ENCODE measurements at regions not wholly inside any gene's neighbourhood (a gene's known extent, or its start where the extent isn't known, plus 50 kb on each side); places are given as distances from the start of the nearest gene placed in this dataset.

DNA sequence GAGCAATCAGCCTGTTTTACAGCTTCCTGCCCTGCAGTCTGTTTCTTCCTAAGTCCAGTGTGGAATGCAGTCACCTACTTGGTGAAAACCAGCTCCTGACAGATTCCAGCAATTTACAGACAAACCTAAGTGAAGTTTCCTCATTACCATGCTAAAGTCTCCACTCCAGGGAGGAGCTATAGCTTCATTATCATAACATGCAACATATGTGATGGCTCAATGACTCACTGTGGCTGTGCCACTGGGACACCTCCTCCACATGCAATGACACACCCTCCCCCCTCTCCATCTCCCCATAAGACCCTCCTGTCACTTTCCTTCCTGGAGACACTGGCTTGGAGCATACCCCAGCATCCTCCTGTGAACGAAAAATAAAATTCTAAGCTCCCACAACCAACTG lies 125.2 kb downstream of the MAP3K21 start:
- no peak overlapping the region for H3K9ac ChIP-seq (ENCODE audit: insufficient read depth in 1 of 2, low read depth in 2 of 2, low read length in 2 of 2)
- H3K4me3 ChIP-seq, result no peak overlapping the region
- CTCF ChIA-PET (ENCODE audit: low intra/inter-chr PET ratio), result no interaction called here
- 11% methylated on average over 1 of the region's 1 CpG for WGBS (ENCODE audit: insufficient coverage, low coverage, missing lambda C conversion rate)
- H3K27ac ChIP-seq (ENCODE audit: extremely low read depth, low read depth, low read length), result no peak overlapping the region
- no peaks in the 10 kb centered on the region for H3K36me3 ChIP-seq (ENCODE audit: control insufficient read depth, insufficient read depth, low read length)
- POLR2A ChIA-PET, result interaction anchor here (1.1 kb wide), 1 partner anchor 16 kb away, joined by 3 read pairs; no protein-coding TSS in a partner anchor
- no peaks in the 10 kb centered on the region for H3K9me1 ChIP-seq (ENCODE audit: control insufficient read depth, insufficient read depth, low read length)
- TF ChIP-seq EP400 (IDR thresholded peaks at IDR 0.05) (no peak), ZFP30 (CRISPR knock-in tag; IDR thresholded peaks at IDR 0.05; ENCODE audit: borderline replicate concordance) (no peak), FOXJ2 (tag; IDR thresholded peaks at IDR 0.05) (no peak), PKNOX1 (IDR thresholded peaks at IDR 0.05) (no peak), ZNF695 (CRISPR knock-in tag; IDR thresholded peaks at IDR 0.05) (no peak), PHTF2 (CRISPR knock-in tag; IDR thresholded peaks at IDR 0.05) (no peak), CSDE1 (IDR thresholded peaks at IDR 0.05) (no peak), ELF4 (CRISPR knock-in tag; IDR thresholded peaks at IDR 0.05) (no peak), SMAD1 (IDR thresholded peaks at IDR 0.05; ENCODE audit: low read depth, low read length, partially characterized antibody) (no peak), JUND (IDR thresholded peaks at IDR 0.05; ENCODE audit: borderline replicate concordance, low read depth, low read length) (no peak), JUND (tag; IDR thresholded peaks at IDR 0.05; ENCODE audit: borderline replicate concordance, low read depth, low read length) (no peak), HNRNPUL1 (IDR thresholded peaks at IDR 0.05; ENCODE audit: low read length) (no peak), NFE2 (IDR thresholded peaks at IDR 0.05; ENCODE audit: low read depth) (no peak), CCAR2 (IDR thresholded peaks at IDR 0.05; ENCODE audit: low read depth, low read length) (no peak), ZNF436 (CRISPR knock-in tag; IDR thresholded peaks at IDR 0.05) (no peak), MAFK (IDR thresholded peaks at IDR 0.05; ENCODE audit: low read length) (no peak), CBFA2T3 (IDR thresholded peaks at IDR 0.05) (no peak), TGIF2 (CRISPR knock-in tag; IDR thresholded peaks at IDR 0.05) (no peak), NELFE (IDR thresholded peaks at IDR 0.05; ENCODE audit: insufficient read depth, insufficient read length) (no peak)
- TF ChIP-seq, protein P1, sequence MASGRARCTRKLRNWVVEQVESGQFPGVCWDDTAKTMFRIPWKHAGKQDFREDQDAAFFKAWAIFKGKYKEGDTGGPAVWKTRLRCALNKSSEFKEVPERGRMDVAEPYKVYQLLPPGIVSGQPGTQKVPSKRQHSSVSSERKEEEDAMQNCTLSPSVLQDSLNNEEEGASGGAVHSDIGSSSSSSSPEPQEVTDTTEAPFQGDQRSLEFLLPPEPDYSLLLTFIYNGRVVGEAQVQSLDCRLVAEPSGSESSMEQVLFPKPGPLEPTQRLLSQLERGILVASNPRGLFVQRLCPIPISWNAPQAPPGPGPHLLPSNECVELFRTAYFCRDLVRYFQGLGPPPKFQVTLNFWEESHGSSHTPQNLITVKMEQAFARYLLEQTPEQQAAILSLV (tag; IDR thresholded peaks at IDR 0.05), result no peak
- TF ChIP-seq, protein P2, sequence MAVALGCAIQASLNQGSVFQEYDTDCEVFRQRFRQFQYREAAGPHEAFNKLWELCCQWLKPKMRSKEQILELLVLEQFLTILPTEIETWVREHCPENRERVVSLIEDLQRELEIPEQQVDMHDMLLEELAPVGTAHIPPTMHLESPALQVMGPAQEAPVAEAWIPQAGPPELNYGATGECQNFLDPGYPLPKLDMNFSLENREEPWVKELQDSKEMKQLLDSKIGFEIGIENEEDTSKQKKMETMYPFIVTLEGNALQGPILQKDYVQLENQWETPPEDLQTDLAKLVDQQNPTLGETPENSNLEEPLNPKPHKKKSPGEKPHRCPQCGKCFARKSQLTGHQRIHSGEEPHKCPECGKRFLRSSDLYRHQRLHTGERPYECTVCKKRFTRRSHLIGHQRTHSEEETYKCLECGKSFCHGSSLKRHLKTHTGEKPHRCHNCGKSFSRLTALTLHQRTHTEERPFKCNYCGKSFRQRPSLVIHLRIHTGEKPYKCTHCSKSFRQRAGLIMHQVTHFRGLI (CRISPR knock-in tag; IDR thresholded peaks at IDR 0.05), result no peak
- in situ Hi-C loops (cut with MboI), result no loop called here
- no TSS peak for BruUV-seq (replicated peaks)
- no peaks in the 10 kb centered on the region for H3K79me2 ChIP-seq (ENCODE audit: control insufficient read depth, insufficient read depth, low read length)
- peaks cover 0 to 10% of the 10 kb centered on the region in 2 experiments; a peak in 3 of 5 replicates for H3K27me3 ChIP-seq (ENCODE audit: control insufficient read depth in 2 of 2, insufficient read depth in 2 of 2, low read length in 2 of 2)
- DNase-seq (ENCODE audit: extremely low read depth in 1 of 4, low spot score in 3 of 4) (no peak), FAIRE-seq (no peak), ATAC-seq (no peak)
- peaks cover 0 to 3% of the 10 kb centered on the region in 2 experiments; a peak in 1 of 5 replicates for H3K4me1 ChIP-seq (replicated peaks in 1 of 2; ENCODE audit: control insufficient read depth in 2 of 2, insufficient read depth in 2 of 2, low read length in 2 of 2)
- H3K4me2 ChIP-seq (ENCODE audit: insufficient read depth, low read length), result no peak overlapping the region
- intact Hi-C loops (cut with micrococcal nuclease), result no loop called here
- H3K9me3 ChIP-seq (replicated peaks; ENCODE audit: control insufficient read depth, insufficient read depth, low read depth, low read length), result 0 out of 2 replicates have a peak, but pooled peaks cover 4% of the 10 kb centered on the region
- H4K20me1 ChIP-seq (replicated peaks; ENCODE audit: control insufficient read depth, insufficient read depth, low read length), result no peaks in the 10 kb centered on the region
- no peak overlapping the region for H2AFZ ChIP-seq (ENCODE audit: low read depth, low read length)
